ENCODE measurements at regions not wholly inside any gene's neighbourhood (a gene's known extent, or its start where the extent isn't known, plus 50 kb on each side); places are given as distances from the start of the nearest gene placed in this dataset.

DNA sequence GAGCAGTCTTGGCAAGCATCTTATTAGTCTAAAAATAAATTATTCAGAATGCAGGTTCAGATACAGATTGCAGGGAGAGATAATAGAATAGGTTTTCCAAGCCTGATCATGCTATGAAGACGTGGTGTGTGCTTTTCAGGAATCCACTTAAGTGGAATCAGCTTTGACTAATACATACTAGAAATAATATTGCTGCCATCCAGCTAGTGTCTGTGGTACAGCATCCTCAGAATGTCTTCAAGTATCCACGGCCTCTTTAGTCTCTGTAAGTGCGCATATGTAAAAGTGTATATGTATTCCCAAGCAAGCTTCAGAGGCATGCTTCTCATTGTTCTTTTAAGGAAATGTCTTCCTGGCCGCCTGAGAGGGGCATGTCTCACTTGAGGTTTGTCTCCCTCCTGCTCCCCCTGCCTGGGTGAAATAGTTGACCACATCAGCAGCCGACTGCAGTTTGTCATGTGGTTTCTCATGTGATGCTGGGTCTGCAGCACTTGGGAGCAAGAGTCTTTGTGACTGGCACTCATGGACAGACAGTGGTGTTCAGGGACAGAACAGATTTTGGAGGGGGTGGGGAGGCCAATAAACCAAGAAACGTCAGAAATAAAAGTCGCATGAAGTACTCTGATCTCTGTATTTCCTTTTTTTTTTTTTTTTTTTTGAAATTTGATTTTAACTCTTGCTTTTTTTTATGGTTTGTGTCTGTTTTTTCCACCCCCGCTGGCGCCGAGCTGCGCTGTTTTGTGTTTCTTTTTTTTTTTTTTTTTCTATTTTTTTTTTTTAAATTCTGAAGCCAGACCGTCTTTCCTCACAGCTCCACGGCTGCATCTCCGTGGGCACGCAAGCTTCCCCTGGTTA, 150.8 kb downstream of the PRL start:
- TF ChIP-seq, protein P1, sequence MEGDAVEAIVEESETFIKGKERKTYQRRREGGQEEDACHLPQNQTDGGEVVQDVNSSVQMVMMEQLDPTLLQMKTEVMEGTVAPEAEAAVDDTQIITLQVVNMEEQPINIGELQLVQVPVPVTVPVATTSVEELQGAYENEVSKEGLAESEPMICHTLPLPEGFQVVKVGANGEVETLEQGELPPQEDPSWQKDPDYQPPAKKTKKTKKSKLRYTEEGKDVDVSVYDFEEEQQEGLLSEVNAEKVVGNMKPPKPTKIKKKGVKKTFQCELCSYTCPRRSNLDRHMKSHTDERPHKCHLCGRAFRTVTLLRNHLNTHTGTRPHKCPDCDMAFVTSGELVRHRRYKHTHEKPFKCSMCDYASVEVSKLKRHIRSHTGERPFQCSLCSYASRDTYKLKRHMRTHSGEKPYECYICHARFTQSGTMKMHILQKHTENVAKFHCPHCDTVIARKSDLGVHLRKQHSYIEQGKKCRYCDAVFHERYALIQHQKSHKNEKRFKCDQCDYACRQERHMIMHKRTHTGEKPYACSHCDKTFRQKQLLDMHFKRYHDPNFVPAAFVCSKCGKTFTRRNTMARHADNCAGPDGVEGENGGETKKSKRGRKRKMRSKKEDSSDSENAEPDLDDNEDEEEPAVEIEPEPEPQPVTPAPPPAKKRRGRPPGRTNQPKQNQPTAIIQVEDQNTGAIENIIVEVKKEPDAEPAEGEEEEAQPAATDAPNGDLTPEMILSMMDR (IDR thresholded peaks at IDR 0.05): no peak
- no peak for TF ChIP-seq POLR2A (IDR thresholded peaks at IDR 0.05)
